ENCODE measurements at regions not wholly inside any gene's neighbourhood (a gene's known extent, or its start where the extent isn't known, plus 50 kb on each side); places are given as distances from the start of the nearest gene placed in this dataset.

DNA sequence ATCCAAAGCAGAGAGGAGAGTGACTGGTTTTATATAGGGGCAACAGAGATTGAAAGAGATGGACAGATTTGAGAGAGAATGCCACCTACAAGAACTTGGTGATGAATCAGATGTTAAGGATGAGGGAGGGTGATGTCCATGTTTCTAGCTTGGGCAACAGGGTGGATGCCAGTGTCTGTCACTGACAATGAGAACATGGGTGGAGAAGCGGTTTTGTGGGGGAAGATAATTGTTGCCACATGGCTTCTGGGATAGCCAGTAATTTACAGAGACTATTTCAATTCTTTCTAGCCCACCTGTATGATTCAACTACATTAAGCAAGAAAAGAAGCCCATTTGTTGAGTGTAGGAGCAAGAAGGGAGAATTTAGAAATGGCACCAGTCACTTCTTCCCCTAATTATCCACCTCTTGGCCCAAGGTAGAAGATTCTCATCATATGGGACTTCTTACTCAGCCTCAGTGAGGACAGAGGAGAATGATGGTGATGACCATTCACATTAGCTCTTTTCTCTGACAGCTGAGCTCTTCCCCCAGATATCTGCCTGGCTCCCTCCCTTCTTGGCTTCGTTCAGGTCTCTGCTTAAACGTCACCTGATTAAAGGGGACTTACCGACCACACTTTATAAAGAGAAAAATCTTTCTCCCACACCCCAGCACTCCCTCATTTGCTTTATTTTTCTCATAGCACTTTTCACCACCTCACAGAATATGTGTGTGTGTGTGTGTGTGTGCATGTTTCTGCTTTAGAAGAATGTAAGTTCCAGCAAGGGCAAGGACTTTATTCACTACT, 117.8 kb downstream of the DUSP6 start:
- ATAC-seq: no peak
- Histone ChIP-seq H3K9me3 (no peaks in the 10 kb centered on the region), H3K27me3 (no peaks in the 10 kb centered on the region), H3K27ac (no peak overlapping the region), H3K36me3 (no peaks in the 10 kb centered on the region), H3K4me1 (peaks cover 0 to 16% (median 3%) of the 10 kb centered on the region in 3 donors), H3K4me3 (no peak overlapping the region)
- TF ChIP-seq POLR2A (IDR thresholded peaks at IDR 0.05) (no peak), POLR2AphosphoS5 (IDR thresholded peaks at IDR 0.05) (no peak), EP300 (IDR thresholded peaks at IDR 0.05) (no peak)
- TF ChIP-seq, protein P1, sequence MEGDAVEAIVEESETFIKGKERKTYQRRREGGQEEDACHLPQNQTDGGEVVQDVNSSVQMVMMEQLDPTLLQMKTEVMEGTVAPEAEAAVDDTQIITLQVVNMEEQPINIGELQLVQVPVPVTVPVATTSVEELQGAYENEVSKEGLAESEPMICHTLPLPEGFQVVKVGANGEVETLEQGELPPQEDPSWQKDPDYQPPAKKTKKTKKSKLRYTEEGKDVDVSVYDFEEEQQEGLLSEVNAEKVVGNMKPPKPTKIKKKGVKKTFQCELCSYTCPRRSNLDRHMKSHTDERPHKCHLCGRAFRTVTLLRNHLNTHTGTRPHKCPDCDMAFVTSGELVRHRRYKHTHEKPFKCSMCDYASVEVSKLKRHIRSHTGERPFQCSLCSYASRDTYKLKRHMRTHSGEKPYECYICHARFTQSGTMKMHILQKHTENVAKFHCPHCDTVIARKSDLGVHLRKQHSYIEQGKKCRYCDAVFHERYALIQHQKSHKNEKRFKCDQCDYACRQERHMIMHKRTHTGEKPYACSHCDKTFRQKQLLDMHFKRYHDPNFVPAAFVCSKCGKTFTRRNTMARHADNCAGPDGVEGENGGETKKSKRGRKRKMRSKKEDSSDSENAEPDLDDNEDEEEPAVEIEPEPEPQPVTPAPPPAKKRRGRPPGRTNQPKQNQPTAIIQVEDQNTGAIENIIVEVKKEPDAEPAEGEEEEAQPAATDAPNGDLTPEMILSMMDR (IDR thresholded peaks at IDR 0.05): no peak
- WGBS, 2 donors (ENCODE audit: low coverage in 1 of 2): 71 to 85% methylated on average over 4 of the region's 4 CpGs

DNA sequence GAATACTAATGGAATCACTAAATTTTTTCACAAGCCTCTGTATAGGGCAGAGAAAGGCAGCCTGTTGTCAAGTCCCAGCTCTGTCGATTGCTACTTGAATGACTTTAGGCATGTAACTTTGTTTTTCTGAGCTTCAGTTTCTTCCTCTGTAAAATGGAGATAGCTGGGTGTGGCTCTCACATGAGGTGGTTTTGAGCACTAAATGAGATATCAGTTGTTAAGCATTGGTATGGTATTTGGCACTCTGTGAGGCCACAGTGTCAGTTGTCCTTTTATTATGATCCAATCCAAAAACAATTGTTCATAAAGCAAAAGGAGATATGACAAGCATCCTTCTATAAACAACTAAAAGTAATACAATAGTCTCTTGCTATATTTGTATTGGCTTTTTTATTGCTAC, 120.6 kb downstream of the DUSP6 start:
- Histone ChIP-seq H3K9me3 (no peaks in the 10 kb centered on the region), H3K4me1 (no peaks in the 10 kb centered on the region), H3K27me3 (no peaks in the 10 kb centered on the region), H3K4me3 (no peak overlapping the region), H3K27ac (no peak overlapping the region), H3K36me3 (no peaks in the 10 kb centered on the region)
- no peak for ATAC-seq
- no peak for TF ChIP-seq POLR2AphosphoS5 (IDR thresholded peaks at IDR 0.05)
- TF ChIP-seq, protein P1 (IDR thresholded peaks at IDR 0.05): no peak
- no peak for TF ChIP-seq EP300 (IDR thresholded peaks at IDR 0.05)
- TF ChIP-seq POLR2A (IDR thresholded peaks at IDR 0.05): no peak
- 80% methylated on average over 1 of the region's 1 CpG; no CpG with 5 or more reads in 1 of the 2 donors for WGBS, 2 donors (ENCODE audit: low coverage in 1 of 2)

DNA sequence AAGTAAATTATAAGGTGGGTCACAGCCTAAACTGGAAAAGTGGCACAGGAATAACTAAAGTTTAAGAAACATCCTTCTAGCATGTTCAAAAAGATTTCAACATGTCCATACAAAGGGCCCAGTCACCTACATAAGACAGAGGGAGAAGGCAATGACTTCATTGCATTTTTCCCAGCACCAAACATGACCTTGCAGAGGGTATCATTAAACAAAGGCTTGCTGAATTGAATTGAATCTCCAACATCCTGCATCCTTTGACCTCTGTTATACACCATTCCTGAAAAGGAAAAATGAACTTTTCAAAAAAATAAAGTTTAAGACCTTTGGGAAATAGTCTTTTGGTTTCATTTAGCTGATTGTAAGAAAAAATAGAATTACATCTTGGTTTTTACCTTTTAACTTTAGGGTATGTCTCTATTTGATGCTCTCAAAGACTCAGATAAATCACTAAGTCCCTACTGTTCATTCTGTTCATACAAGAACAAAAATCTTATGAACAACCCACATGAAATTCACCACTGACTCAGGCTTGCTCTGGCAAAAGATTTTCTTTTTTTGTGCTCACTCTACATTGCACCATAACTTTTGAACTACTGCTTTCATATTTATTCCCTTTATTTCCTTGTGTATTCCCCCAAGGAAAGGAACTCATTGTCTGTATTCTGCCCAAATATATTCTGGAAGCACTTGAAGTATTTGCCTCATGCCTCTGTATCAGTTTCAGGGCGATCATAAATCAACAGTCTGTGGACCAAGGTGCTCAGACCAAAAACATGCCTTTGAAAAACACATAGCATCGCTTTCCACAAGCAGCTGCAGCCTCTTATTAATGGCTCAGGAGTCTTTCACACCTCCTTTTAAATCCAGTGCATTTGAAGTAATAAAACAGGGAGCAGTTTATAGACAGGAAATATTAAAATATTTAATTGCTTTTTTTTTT, 121.7 kb downstream of the DUSP6 start:
- no peaks in the 10 kb centered on the region for H3K36me3 ChIP-seq
- 66 to 89% methylated on average over 1 to 2 of the region's 2 CpGs for WGBS, 2 donors (ENCODE audit: low coverage in 1 of 2)
- no peaks in the 10 kb centered on the region for H3K27me3 ChIP-seq
- H3K4me3 ChIP-seq: no peak overlapping the region
- no peaks in the 10 kb centered on the region for H3K9me3 ChIP-seq
- TF ChIP-seq POLR2A (IDR thresholded peaks at IDR 0.05) (no peak), EP300 (IDR thresholded peaks at IDR 0.05) (no peak), POLR2AphosphoS5 (IDR thresholded peaks at IDR 0.05) (no peak)
- TF ChIP-seq, protein P1 (IDR thresholded peaks at IDR 0.05): no peak
- H3K4me1 ChIP-seq: peaks cover 0 to 5% (median 3%) of the 10 kb centered on the region in 3 donors
- no peak for ATAC-seq
- no peak overlapping the region for H3K27ac ChIP-seq

DNA sequence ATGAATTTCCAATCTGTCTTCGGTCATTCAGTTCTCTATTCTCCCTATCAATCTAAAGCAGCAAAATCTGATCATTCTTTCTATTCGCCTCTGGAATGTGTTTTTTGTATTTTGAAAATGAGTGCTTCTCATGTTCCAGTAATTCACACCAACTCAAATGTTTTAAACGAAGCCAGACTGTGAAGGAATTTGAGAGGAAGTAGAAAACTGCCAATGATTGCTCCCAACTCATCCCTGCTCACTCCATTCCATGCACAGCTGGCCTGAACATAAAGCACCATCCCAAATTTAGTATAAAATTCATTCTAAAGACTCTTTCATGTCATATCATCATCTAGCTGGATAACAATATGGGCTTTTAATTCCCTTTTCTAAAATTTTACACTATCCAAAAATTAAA, 123.8 kb downstream of the DUSP6 start:
- Histone ChIP-seq H3K27ac (no peak overlapping the region), H3K27me3 (no peaks in the 10 kb centered on the region), H3K4me3 (no peak overlapping the region), H3K36me3 (no peaks in the 10 kb centered on the region), H3K9me3 (no peaks in the 10 kb centered on the region), H3K4me1 (peaks cover 0 to 10% (median 9%) of the 10 kb centered on the region in 3 donors)
- ATAC-seq: no peak
- no peak for TF ChIP-seq POLR2A (IDR thresholded peaks at IDR 0.05)
- TF ChIP-seq, protein P1 (IDR thresholded peaks at IDR 0.05): no peak
- no peak for TF ChIP-seq POLR2AphosphoS5 (IDR thresholded peaks at IDR 0.05)
- TF ChIP-seq EP300 (IDR thresholded peaks at IDR 0.05): no peak
- WGBS, 2 donors (ENCODE audit: low coverage in 1 of 2): 69 to 72% methylated on average over 3 of the region's 3 CpGs

All from gastroesophageal sphincter (tissue), 4 donors.